Upper lobe of right lung (tissue), 1 donor: ENCODE measurements at regions not wholly inside any gene's neighbourhood (a gene's known extent, or its start where the extent isn't known, plus 50 kb on each side); places are given as distances from the start of the nearest gene placed in this dataset.
"Not testable (repeated sequence)": the region's sequence is repeated elsewhere in the genome, so short reads cannot be mapped to it uniquely, and the experiment has no call there.

Experiments
- ATAC-seq: fragments of 200-7000 bp; cut with Tn5 transposase; one replicate; pipeline ENCODE4 v1.9.1; 2020; ENCODE audit warnings: mild to moderate bottlenecking, moderate library complexity
- DNase-seq: peaks from one replicate; pipeline ENCODE4 v3.0.0-alpha.2; 2020
- H3K27ac ChIP-seq: fragments of 200-600 bp; one replicate; pipeline ENCODE4 v1.8.0; 2022
- H3K27me3 ChIP-seq: fragments of 200-600 bp; one replicate; pipeline ENCODE4 v1.8.0; 2022; ENCODE audit warnings: mild to moderate bottlenecking
- H3K36me3 ChIP-seq: fragments of 200-600 bp; one replicate; pipeline ENCODE4 v1.8.0; 2022
- H3K4me1 ChIP-seq: fragments of 200-600 bp; one replicate; pipeline ENCODE4 v1.8.0; 2022
- H3K4me3 ChIP-seq: fragments of 200-600 bp; one replicate; pipeline ENCODE4 v1.8.0; 2022; ENCODE audit warnings: mild to moderate bottlenecking
- H3K9me3 ChIP-seq: fragments of 200-600 bp; one replicate; pipeline ENCODE4 v1.8.0; 2022
- CTCF ChIP-seq: fragments of 200-600 bp; IDR thresholded peaks from one replicate; pipeline ENCODE4 v1.8.0; 2022; ENCODE audit warnings: antibody characterized with exemption
- intact Hi-C: fragments of 100-400 bp; cut with DNase I; formaldehyde crosslinking; loops from one replicate; pipeline ENCODE4 v1.11.0; 2022
- donor health status: DM: no; HTN: yes; CAD: no; lungs with severe emphysema.

DNA sequence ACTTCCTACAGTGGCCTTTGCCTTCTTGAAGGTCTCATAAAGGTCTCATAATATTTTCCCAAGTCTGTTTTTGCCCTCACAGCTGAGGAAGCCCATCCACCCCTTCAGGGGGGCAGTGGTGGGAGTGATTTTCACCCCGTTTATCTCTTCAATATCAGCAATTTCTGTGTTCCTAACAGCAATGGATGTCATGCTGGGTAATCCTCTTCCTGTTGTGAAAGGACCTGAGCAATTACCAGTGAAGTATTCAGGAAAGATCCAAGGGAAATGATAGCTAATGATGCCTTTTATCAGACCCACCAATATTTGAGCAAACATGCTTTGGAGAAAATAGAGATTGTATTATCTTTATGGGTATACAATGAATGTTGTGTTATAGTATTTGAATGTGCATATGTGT, 226.9 kb downstream of the INSC start:
- H3K9me3 ChIP-seq: no peaks in the 10 kb centered on the region
- no peaks in the 10 kb centered on the region for H3K4me1 ChIP-seq
- ATAC-seq (no peak), DNase-seq (no peak)
- H3K27me3 ChIP-seq: no peaks in the 10 kb centered on the region
- H3K4me3 ChIP-seq: no peak overlapping the region
- no peaks in the 10 kb centered on the region for H3K36me3 ChIP-seq
- intact Hi-C loops: no loop called here
- TF ChIP-seq CTCF: no peak
- H3K27ac ChIP-seq: no peak overlapping the region

DNA sequence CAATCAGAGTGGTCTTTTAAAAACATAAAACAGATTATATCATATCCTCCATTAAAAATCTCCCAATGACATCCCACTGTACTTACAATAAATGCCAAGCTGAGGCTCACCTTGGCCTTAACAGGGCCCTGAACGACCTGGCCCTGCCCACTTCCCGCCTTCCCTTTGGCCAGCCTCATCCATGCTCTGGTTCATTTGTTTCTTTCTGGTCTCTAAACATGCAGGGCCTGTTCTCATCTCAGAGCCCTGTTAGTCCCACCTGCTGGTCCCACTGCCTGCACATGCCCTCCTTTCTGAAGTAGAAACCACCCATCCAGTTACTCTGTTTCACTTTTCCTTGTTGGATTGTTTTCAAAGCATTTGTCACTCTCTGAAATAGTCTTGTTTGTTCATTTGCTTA, 227.4 kb downstream of the INSC start:
- no peak for ATAC-seq
- TF ChIP-seq CTCF: no peak
- no peaks in the 10 kb centered on the region for H3K4me1 ChIP-seq

DNA sequence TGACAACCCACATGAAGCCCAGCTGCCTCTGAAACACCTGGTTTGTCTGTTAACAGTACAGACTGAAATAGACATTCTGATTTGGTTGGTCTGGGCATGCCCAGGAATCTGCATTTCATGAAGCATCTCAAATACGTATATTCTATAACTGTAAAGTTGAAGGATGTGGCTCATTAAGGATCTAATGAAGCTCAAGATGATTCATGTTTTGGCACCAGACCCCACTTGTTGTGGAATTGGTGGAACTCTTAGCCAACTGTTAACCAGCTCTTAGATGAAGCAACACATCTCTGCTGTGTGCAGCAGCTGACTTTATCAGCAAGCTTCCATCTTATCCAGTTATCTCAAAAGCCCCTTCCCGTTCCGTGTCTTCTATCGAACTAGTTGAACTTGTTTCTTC, 232.2 kb downstream of the INSC start:
- intact Hi-C loops: no loop called here

More for the DNA sequence above, 227.4 kb downstream of the INSC start:
- Histone ChIP-seq H3K9me3 (no peaks in the 10 kb centered on the region), H3K27me3 (no peaks in the 10 kb centered on the region), H3K36me3 (no peaks in the 10 kb centered on the region), H3K27ac (no peak overlapping the region), H3K4me3 (no peak overlapping the region)
- intact Hi-C loops: no loop called here
- no peak for DNase-seq

GRCh38 chr11:15347969-15348734, 233.4 kb downstream of the INSC start:
- no peak overlapping the region for H3K27ac ChIP-seq
- no peak for TF ChIP-seq CTCF
- no peaks in the 10 kb centered on the region for H3K36me3 ChIP-seq
- DNase-seq (no peak), ATAC-seq (no peak)
- intact Hi-C loops: no loop called here
- H3K9me3 ChIP-seq: no peaks in the 10 kb centered on the region
- H3K4me1 ChIP-seq: no peaks in the 10 kb centered on the region
- no peak overlapping the region for H3K4me3 ChIP-seq
- H3K27me3 ChIP-seq: no peaks in the 10 kb centered on the region

More for the DNA sequence above, 232.2 kb downstream of the INSC start:
- Histone ChIP-seq H3K27ac (no peak overlapping the region), H3K36me3 (no peaks in the 10 kb centered on the region), H3K4me3 (no peak overlapping the region), H3K9me3 (no peaks in the 10 kb centered on the region), H3K4me1 (no peaks in the 10 kb centered on the region), H3K27me3 (no peaks in the 10 kb centered on the region)
- no peak for ATAC-seq
- no peak for DNase-seq
- TF ChIP-seq CTCF: no peak

GRCh38 chr11:15349413-15349812, 234.7 kb downstream of the INSC start:
- no peak overlapping the region for H3K4me3 ChIP-seq
- DNase-seq (no peak), ATAC-seq (no peak)
- intact Hi-C loops: no loop called here
- no peaks in the 10 kb centered on the region for H3K4me1 ChIP-seq
- no peak overlapping the region for H3K27ac ChIP-seq
- no peaks in the 10 kb centered on the region for H3K27me3 ChIP-seq
- no peaks in the 10 kb centered on the region for H3K36me3 ChIP-seq
- no peak for TF ChIP-seq CTCF
- no peaks in the 10 kb centered on the region for H3K9me3 ChIP-seq

GRCh38 chr11:15361316-15361715, 246.6 kb downstream of the INSC start:
- intact Hi-C loops: no loop called here
- H3K36me3 ChIP-seq: no peaks in the 10 kb centered on the region
- no peak for ATAC-seq

GRCh38 chr11:15365286-15365685, 250.6 kb downstream of the INSC start:
- intact Hi-C loops: not testable (repeated sequence)

More at GRCh38 chr11:15361316-15361715, 246.6 kb downstream of the INSC start:
- no peak overlapping the region for H3K4me3 ChIP-seq
- TF ChIP-seq CTCF: no peak
- H3K27ac ChIP-seq: no peak overlapping the region
- H3K4me1 ChIP-seq: no peaks in the 10 kb centered on the region
- no peaks in the 10 kb centered on the region for H3K9me3 ChIP-seq
- no peak for DNase-seq
- no peaks in the 10 kb centered on the region for H3K27me3 ChIP-seq

More at GRCh38 chr11:15365286-15365685, 250.6 kb downstream of the INSC start:
- not testable (repeated sequence) for H3K9me3 ChIP-seq, H3K36me3 ChIP-seq, DNase-seq, H3K27ac ChIP-seq, ATAC-seq, H3K4me3 ChIP-seq, H3K4me1 ChIP-seq, H3K27me3 ChIP-seq
